Smooth muscle cell of the brain vasculature (primary cell): ENCODE measurements at regions not wholly inside any gene's neighbourhood (a gene's known extent, or its start where the extent isn't known, plus 50 kb on each side); places are given as distances from the start of the nearest gene placed in this dataset.

Source experiments
- DNase-seq: peaks from one replicate; pipeline ENCODE4 v3.0.0-alpha.2; 2012; ENCODE audit warnings: low read depth, low spot score

DNA sequence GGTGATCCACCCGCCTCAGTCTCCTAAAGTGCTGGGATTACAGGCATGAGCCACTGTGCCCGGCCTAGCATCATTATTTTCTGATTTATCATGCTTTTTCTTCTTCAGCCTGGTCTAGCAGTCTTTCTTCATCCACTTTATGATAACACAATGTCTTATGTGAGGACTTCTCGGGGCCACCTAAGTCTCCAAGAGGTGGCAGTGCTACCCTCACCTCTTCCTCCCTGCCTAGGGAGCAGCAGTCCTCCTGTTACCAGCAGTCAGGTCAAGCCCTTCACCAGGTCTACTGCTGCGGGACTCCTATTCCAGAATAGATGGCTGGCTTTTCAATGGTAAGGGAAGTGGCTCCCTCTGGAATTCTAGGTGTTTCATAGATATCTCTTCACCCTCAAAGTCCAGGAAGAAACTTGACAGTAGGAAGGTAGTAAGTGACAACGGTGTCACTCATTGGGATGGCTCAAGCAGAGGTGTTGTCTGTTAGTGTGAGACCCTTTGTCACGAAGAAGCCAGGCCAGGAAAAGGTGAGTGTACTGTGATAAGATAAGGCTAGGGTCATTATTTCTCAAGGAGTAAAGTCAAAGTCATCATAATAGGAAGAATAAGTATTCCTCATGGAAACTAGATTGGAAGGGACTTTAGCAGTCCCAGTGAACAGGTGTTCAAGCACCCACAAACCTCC lies 164.0 kb downstream of the KLF5 start:
- DNase-seq = no peak

- DNase-seq = no peak
Observed at GRCh38 chr13:73220966-73221720, 162.3 kb downstream of the KLF5 start.

- no peak for DNase-seq
Observed at GRCh38 chr13:73218181-73218580, 159.4 kb downstream of the KLF5 start.

DNA sequence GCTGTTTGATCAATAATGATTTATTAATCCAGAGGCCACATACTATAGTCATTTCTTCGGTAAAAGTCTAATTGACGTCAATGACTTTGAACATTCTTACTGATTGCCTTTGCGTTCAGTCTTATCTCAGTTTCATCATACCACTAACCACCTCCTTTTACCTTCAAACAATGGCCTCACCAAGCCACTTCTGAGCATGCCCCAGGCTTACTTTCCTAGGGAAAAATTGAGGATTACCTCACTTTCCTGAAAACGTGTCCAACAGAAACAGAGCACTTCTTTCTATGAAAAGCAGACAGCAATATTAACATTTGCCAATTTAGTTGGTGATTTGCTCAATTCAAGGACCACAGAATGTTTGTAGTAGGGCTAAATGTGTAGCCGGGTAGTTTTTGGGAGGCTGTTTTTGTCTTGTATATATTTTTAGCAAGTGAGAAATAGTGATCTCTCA lies 157.6 kb downstream of the KLF5 start:
- no peak for DNase-seq

DNA sequence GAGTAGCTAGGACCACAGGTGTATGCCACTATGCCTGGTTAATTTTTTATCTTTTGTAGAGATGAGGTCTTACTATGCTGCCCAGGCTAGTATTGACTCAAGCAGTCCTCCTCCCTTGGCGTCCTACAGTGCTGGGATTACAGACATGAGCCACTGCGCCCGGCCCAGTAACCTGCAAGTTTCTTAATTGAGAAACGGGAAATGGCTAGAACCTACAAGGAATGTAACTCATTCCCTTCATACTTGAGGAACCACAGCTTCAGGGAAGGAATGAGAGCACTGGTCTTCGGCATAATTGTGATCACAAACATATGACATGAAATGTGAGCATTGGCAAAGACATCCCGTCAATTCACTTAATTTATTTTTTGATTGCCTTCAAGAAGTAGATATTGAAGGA lies 157.0 kb downstream of the KLF5 start:
- no peak for DNase-seq

- DNase-seq = no peak
Observed at GRCh38 chr13:73212482-73212881, 153.7 kb downstream of the KLF5 start.

DNA sequence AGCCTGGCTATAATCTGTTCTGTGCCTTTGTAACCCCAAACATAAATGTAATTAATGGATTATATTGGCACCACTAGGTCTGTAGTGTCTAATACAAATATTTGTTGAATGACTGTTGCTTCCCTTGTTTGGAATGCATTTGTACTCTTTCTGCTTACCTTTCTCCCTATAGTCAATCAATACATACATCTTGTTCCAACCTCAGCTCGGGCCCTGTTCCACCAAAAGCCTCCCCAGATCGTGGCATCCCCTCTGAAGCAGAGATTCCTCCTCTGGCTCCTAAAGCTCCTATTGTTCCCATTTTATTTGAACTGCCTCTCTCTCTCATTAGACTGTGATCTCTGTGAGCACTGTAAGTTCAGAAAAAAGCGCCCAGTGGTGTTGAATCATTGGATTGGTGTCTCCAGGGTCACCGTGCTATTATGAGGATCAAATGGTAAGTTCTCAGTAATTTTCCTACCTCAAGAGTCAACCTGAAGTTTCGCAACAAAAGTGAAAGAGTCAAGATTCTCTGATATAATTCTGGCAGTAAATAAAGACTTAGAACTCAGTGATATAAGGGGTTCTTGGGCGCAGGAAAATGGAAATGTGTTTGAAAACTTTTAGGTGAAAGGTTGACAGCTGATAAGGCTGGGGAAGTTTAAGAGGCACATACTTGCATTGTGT lies 151.5 kb downstream of the KLF5 start:
- DNase-seq = no peak

DNA sequence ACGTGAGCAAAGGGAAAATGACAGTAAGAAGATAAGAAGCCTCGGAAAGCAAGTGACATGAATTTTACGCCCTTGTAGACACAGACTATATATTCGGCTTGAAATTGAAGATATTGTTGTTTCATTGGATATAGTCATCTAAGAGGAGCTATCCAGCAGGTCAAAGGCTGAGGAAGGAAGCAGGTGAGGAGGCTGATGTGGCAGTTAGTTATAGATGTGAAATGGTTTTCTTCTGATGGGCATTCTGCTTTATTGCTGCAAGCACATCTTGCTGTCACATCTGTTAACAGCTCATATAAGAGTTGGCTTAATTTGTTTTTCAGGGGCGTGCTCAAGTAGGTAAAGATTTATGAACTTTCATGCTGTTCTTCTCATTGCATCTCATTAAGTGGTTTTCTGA lies 146.1 kb downstream of the KLF5 start:
- DNase-seq = no peak

- DNase-seq = no peak
Observed at GRCh38 chr13:73201626-73202025, 142.8 kb downstream of the KLF5 start.

GRCh38 chr13:73198991-73199411 lies 140.2 kb downstream of the KLF5 start:
- no peak for DNase-seq

- no peak for DNase-seq
Observed at GRCh38 chr13:73195091-73195490, 136.3 kb downstream of the KLF5 start.

- no peak for DNase-seq
Observed at GRCh38 chr13:73194310-73194709, 135.5 kb downstream of the KLF5 start.

GRCh38 chr13:73193554-73193953 lies 134.7 kb downstream of the KLF5 start:
- no peak for DNase-seq

- no peak for DNase-seq
Observed at GRCh38 chr13:73190477-73190876, 131.7 kb downstream of the KLF5 start.

DNA sequence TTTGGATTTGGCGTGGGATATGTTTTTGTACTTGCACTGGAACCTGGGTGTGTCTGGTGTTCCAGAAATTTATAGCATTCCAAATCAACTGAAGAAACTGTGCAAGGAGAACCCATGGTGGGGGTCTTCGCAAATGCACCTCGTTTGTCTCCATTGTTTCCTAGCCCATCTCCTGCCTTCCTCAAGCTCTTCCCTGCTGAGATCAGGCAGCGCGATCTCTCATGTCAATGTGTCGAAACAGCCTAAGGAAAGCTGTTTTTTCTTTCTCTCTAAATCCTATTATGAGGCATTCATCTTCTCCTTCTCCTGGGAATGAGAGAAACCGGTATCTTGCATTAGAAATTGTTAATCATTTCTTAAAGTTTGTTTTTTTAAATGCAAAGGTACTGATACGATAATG lies 131.0 kb downstream of the KLF5 start:
- DNase-seq = no peak

- DNase-seq = no peak
Observed at GRCh38 chr13:73189362-73189761, 130.6 kb downstream of the KLF5 start.

DNA sequence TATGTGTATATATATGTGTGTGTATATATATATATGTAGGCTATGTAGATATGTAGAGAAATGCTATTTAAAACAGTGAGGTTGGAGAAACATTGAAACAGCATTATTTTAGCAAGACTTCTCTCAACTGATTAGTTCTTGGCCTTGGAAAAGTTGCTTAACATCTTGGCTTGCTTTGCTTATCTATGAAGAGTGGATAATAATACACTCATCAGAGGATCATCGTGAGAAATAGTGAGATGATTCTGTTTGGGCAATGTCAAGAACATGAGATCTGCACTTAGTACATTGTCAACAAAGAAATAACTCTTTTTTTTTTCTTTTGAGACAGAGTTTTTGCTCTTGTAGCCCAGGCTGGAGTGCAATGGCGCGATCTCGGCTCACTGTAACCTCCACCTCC lies 128.3 kb downstream of the KLF5 start:
- no peak for DNase-seq

DNA sequence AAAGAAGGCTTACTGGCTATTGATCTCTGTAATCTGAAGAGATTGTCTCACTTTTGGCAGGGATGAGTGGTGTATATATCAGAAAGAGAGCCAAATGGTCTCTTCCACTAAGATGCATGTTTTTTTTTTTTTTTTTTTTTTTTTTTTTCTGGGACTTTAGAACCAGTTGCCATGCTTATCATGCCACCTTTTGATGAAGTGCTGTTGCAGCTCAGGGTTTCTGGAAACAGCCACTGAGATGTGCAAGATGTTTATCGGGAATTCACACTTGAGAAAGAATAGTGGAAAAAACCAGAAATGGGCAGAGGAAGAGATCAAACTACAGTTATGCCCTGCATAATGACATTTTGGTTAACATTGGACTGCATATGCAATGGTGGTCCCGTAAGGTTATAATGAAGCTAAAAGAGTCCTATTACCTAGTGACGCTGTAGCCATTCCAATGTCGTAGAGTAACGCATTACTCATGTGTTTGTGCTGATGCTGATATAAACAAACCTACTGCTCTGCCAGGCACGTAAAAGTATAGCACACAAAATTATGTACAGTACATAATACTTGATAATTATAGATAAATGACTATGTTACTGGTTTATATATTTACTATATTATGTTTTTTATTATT lies 121.0 kb downstream of the KLF5 start:
- no peak for DNase-seq

GRCh38 chr13:73177916-73178565 lies 119.2 kb downstream of the KLF5 start:
- DNase-seq = no peak

GRCh38 chr13:73177017-73177416 lies 118.2 kb downstream of the KLF5 start:
- DNase-seq = no peak

GRCh38 chr13:73174521-73175010 lies 115.8 kb downstream of the KLF5 start:
- DNase-seq = no peak
